ENCODE measurements at regions not wholly inside any gene's neighbourhood (a gene's known extent, or its start where the extent isn't known, plus 50 kb on each side); places are given as distances from the start of the nearest gene placed in this dataset.

DNA sequence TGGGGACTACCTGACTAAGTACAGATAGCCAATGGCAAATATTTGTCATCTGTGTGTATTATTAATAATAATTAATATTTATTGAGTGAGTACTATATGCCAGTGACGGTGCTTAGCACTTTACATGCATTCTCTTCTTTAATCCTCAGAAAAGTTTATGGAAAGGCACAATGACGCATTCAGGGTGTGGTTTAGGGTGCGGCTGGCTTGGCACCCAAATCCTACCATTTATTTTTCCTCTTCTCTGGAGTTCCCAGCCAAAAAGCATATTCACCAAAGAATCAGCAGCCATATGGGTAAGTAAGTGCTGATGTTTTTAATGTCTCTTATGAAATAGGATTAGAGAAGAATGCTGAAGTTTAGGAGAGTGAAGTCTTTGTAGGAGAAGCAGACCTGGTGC is 140.4 kb upstream of the TP63 start:
- no peak for TF ChIP-seq POLR2AphosphoS5 (IDR thresholded peaks at IDR 0.05)
- TF ChIP-seq, protein P1, sequence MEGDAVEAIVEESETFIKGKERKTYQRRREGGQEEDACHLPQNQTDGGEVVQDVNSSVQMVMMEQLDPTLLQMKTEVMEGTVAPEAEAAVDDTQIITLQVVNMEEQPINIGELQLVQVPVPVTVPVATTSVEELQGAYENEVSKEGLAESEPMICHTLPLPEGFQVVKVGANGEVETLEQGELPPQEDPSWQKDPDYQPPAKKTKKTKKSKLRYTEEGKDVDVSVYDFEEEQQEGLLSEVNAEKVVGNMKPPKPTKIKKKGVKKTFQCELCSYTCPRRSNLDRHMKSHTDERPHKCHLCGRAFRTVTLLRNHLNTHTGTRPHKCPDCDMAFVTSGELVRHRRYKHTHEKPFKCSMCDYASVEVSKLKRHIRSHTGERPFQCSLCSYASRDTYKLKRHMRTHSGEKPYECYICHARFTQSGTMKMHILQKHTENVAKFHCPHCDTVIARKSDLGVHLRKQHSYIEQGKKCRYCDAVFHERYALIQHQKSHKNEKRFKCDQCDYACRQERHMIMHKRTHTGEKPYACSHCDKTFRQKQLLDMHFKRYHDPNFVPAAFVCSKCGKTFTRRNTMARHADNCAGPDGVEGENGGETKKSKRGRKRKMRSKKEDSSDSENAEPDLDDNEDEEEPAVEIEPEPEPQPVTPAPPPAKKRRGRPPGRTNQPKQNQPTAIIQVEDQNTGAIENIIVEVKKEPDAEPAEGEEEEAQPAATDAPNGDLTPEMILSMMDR (IDR thresholded peaks at IDR 0.05): no peak

All from prostate gland (tissue), 2 donors.